ENCODE measurements at regions not wholly inside any gene's neighbourhood (a gene's known extent, or its start where the extent isn't known, plus 50 kb on each side); places are given as distances from the start of the nearest gene placed in this dataset.

GRCh38 chr13:67932991-67933390 lies 702.9 kb upstream of the PCDH9 start:
- no peak for TF ChIP-seq CTCF (IDR thresholded peaks at IDR 0.05)
- no peak for TF ChIP-seq CHD2 (IDR thresholded peaks at IDR 0.05; ENCODE audit: low read length, partially characterized antibody)
- no peak for TF ChIP-seq RAD21 (conservative IDR thresholded peaks at IDR 0.05 in 1 of 2, IDR thresholded peaks at IDR 0.05 in 1 of 2)
- TF ChIP-seq ESRRA (IDR thresholded peaks at IDR 0.05; ENCODE audit: borderline replicate concordance, low read length) = no peak
- TF ChIP-seq MAX (IDR thresholded peaks at IDR 0.05) = no peak
- TF ChIP-seq SMC3 (IDR thresholded peaks at IDR 0.05) = no peak
- TF ChIP-seq RARB (CRISPR knock-in tag; IDR thresholded peaks at IDR 0.05) = no peak
- no peak for TF ChIP-seq POLR2A (IDR thresholded peaks at IDR 0.05; ENCODE audit: low read length)
- no peak for TF ChIP-seq TFCP2L1 (CRISPR knock-in tag; IDR thresholded peaks at IDR 0.05)
- TF ChIP-seq CBX2 (IDR thresholded peaks at IDR 0.05; ENCODE audit: borderline replicate concordance, low read depth) = no peak
- no peak for TF ChIP-seq ZC3H11A (IDR thresholded peaks at IDR 0.05)
